T-helper 1 cell treated with Interleukin-12 subunit alpha and Interleukin-12 subunit beta and Interleukin-4 antibody, amounts not matched to agents 30 μg/mL and 1 μg/mL, for 36 hours (primary cell): ENCODE measurements at regions not wholly inside any gene's neighbourhood (a gene's known extent, or its start where the extent isn't known, plus 50 kb on each side); places are given as distances from the start of the nearest gene placed in this dataset.
"Not testable (repeated sequence)": the region's sequence is repeated elsewhere in the genome, so short reads cannot be mapped to it uniquely, and the experiment has no call there.

Experiments
- H3K27ac Mint-ChIP-seq: one replicate; pipeline ENCODE4 v1.8.0; 2021; ENCODE audit warnings: mild to moderate bottlenecking, mixed read lengths
- H3K27me3 Mint-ChIP-seq: one replicate; pipeline ENCODE4 v1.8.0; 2021; ENCODE audit warnings: low read depth, mixed read lengths
- H3K36me3 Mint-ChIP-seq: one replicate; pipeline ENCODE4 v1.8.0; 2021; ENCODE audit warnings: low read depth, mixed read lengths
- H3K4me1 Mint-ChIP-seq: one replicate; pipeline ENCODE4 v1.8.0; 2021; ENCODE audit warnings: low read depth, mixed read lengths
- H3K4me3 Mint-ChIP-seq: one replicate; pipeline ENCODE4 v1.8.0; 2021; ENCODE audit warnings: mild to moderate bottlenecking, moderate library complexity, mixed read lengths
- H3K9me3 Mint-ChIP-seq: one replicate; pipeline ENCODE4 v1.8.0; 2021; ENCODE audit warnings: mixed read lengths

- Mint-ChIP-seq H3K4me3 (no peak overlapping the region), H3K9me3 (no peaks in the 10 kb centered on the region), H3K27ac (no peak overlapping the region), H3K36me3 (no peaks in the 10 kb centered on the region), H3K4me1 (peaks cover 1% of the 10 kb centered on the region), H3K27me3 (no peaks in the 10 kb centered on the region)
Measured at GRCh38 chr5:10116594-10116993, 133.1 kb downstream of the ATPSCKMT start.

- Mint-ChIP-seq H3K4me1 (peaks cover 2% of the 10 kb centered on the region), H3K9me3 (no peaks in the 10 kb centered on the region), H3K4me3 (no peak overlapping the region), H3K27ac (no peak overlapping the region), H3K36me3 (no peaks in the 10 kb centered on the region), H3K27me3 (no peaks in the 10 kb centered on the region)
Measured at GRCh38 chr5:10115669-10116068, 134.0 kb downstream of the ATPSCKMT start.

GRCh38 chr5:10111571-10111970 lies 138.1 kb downstream of the ATPSCKMT start:
- Mint-ChIP-seq H3K36me3 (no peaks in the 10 kb centered on the region), H3K4me1 (peaks cover 2% of the 10 kb centered on the region), H3K27ac (no peak overlapping the region), H3K27me3 (no peaks in the 10 kb centered on the region), H3K9me3 (no peaks in the 10 kb centered on the region), H3K4me3 (no peak overlapping the region)

- no peaks in the 10 kb centered on the region for H3K9me3 Mint-ChIP-seq
- peaks cover 2% of the 10 kb centered on the region for H3K4me1 Mint-ChIP-seq
- H3K27me3 Mint-ChIP-seq, result no peaks in the 10 kb centered on the region
- no peak overlapping the region for H3K4me3 Mint-ChIP-seq
- H3K27ac Mint-ChIP-seq, result no peak overlapping the region
- no peaks in the 10 kb centered on the region for H3K36me3 Mint-ChIP-seq
Measured at GRCh38 chr5:10110228-10110627, 139.5 kb downstream of the ATPSCKMT start.

GRCh38 chr5:10109299-10109698 lies 140.4 kb downstream of the ATPSCKMT start:
- Mint-ChIP-seq H3K27ac (no peak overlapping the region), H3K27me3 (no peaks in the 10 kb centered on the region), H3K9me3 (no peaks in the 10 kb centered on the region), H3K4me1 (peaks cover 2% of the 10 kb centered on the region), H3K36me3 (no peaks in the 10 kb centered on the region), H3K4me3 (no peak overlapping the region)

GRCh38 chr5:10106806-10107205 lies 142.9 kb downstream of the ATPSCKMT start:
- Mint-ChIP-seq H3K27me3 (no peaks in the 10 kb centered on the region), H3K9me3 (no peaks in the 10 kb centered on the region), H3K36me3 (no peaks in the 10 kb centered on the region), H3K4me1 (peaks cover 2% of the 10 kb centered on the region), H3K27ac (no peak overlapping the region), H3K4me3 (no peak overlapping the region)

- Mint-ChIP-seq H3K36me3 (no peaks in the 10 kb centered on the region), H3K27me3 (no peaks in the 10 kb centered on the region), H3K4me3 (no peak overlapping the region), H3K9me3 (no peaks in the 10 kb centered on the region), H3K27ac (no peak overlapping the region), H3K4me1 (no peaks in the 10 kb centered on the region)
Measured at GRCh38 chr5:10106285-10106684, 143.4 kb downstream of the ATPSCKMT start.

- peaks cover 10% of the 10 kb centered on the region for H3K9me3 Mint-ChIP-seq
- no peak overlapping the region for H3K27ac Mint-ChIP-seq
- no peaks in the 10 kb centered on the region for H3K27me3 Mint-ChIP-seq
Measured at GRCh38 chr5:10102706-10103497, 146.8 kb downstream of the ATPSCKMT start.

GRCh38 chr5:10102235-10102634 lies 147.5 kb downstream of the ATPSCKMT start:
- H3K27ac Mint-ChIP-seq, H3K36me3 Mint-ChIP-seq, H3K27me3 Mint-ChIP-seq, H3K4me3 Mint-ChIP-seq, H3K4me1 Mint-ChIP-seq: not testable (repeated sequence)
- H3K9me3 Mint-ChIP-seq, result peaks cover 10% of the 10 kb centered on the region

More at GRCh38 chr5:10102706-10103497, 146.8 kb downstream of the ATPSCKMT start:
- H3K4me3 Mint-ChIP-seq, result no peak overlapping the region
- no peaks in the 10 kb centered on the region for H3K36me3 Mint-ChIP-seq
- no peaks in the 10 kb centered on the region for H3K4me1 Mint-ChIP-seq

GRCh38 chr5:10099548-10099947 lies 150.1 kb downstream of the ATPSCKMT start:
- no peaks in the 10 kb centered on the region for H3K4me1 Mint-ChIP-seq
- no peak overlapping the region for H3K27ac Mint-ChIP-seq
- no peak overlapping the region for H3K4me3 Mint-ChIP-seq
- H3K36me3 Mint-ChIP-seq, result no peaks in the 10 kb centered on the region
- no peaks in the 10 kb centered on the region for H3K27me3 Mint-ChIP-seq
- peaks cover 10% of the 10 kb centered on the region for H3K9me3 Mint-ChIP-seq

GRCh38 chr5:10091701-10092100 lies 158.0 kb downstream of the ATPSCKMT start:
- no peaks in the 10 kb centered on the region for H3K4me1 Mint-ChIP-seq

GRCh38 chr5:10090074-10090473 lies 159.6 kb downstream of the ATPSCKMT start:
- Mint-ChIP-seq H3K4me3 (no peak overlapping the region), H3K27me3 (no peaks in the 10 kb centered on the region), H3K36me3 (no peaks in the 10 kb centered on the region), H3K27ac (no peak overlapping the region), H3K9me3 (peaks cover 11% of the 10 kb centered on the region), H3K4me1 (no peaks in the 10 kb centered on the region)

More at GRCh38 chr5:10091701-10092100, 158.0 kb downstream of the ATPSCKMT start:
- no peak overlapping the region for H3K4me3 Mint-ChIP-seq
- peaks cover 11% of the 10 kb centered on the region for H3K9me3 Mint-ChIP-seq
- no peaks in the 10 kb centered on the region for H3K36me3 Mint-ChIP-seq
- no peaks in the 10 kb centered on the region for H3K27me3 Mint-ChIP-seq
- no peak overlapping the region for H3K27ac Mint-ChIP-seq

- H3K4me1 Mint-ChIP-seq, result no peaks in the 10 kb centered on the region
- no peak overlapping the region for H3K4me3 Mint-ChIP-seq
- no peaks in the 10 kb centered on the region for H3K9me3 Mint-ChIP-seq
- H3K27me3 Mint-ChIP-seq, result no peaks in the 10 kb centered on the region
- no peaks in the 10 kb centered on the region for H3K36me3 Mint-ChIP-seq
- H3K27ac Mint-ChIP-seq, result no peak overlapping the region
Measured at GRCh38 chr5:10085185-10085584, 164.5 kb downstream of the ATPSCKMT start.

GRCh38 chr5:10081584-10081983 lies 168.1 kb downstream of the ATPSCKMT start:
- H3K27me3 Mint-ChIP-seq, result no peaks in the 10 kb centered on the region
- no peaks in the 10 kb centered on the region for H3K9me3 Mint-ChIP-seq
- H3K27ac Mint-ChIP-seq, result no peak overlapping the region
- no peak overlapping the region for H3K4me3 Mint-ChIP-seq
- no peaks in the 10 kb centered on the region for H3K4me1 Mint-ChIP-seq
- H3K36me3 Mint-ChIP-seq, result no peaks in the 10 kb centered on the region

GRCh38 chr5:10077791-10078545 lies 171.7 kb downstream of the ATPSCKMT start:
- Mint-ChIP-seq H3K4me1 (no peaks in the 10 kb centered on the region), H3K36me3 (no peaks in the 10 kb centered on the region), H3K27me3 (no peaks in the 10 kb centered on the region), H3K4me3 (no peak overlapping the region), H3K9me3 (no peaks in the 10 kb centered on the region), H3K27ac (no peak overlapping the region)
